HG03045 (cell line): ENCODE measurements at regions not wholly inside any gene's neighbourhood (a gene's known extent, or its start where the extent isn't known, plus 50 kb on each side); places are given as distances from the start of the nearest gene placed in this dataset.
"Not testable (repeated sequence)": the region's sequence is repeated elsewhere in the genome, so short reads cannot be mapped to it uniquely, and the experiment has no call there.

Experiments used
- ATAC-seq: cut with Tn5 transposase; IDR thresholded peaks from one replicate; pipeline ENCODE4 v1.9.1; 2021; ENCODE audit warnings: mild to moderate bottlenecking, moderate library complexity; ENCODE audit not compliant: unreplicated experiment

DNA sequence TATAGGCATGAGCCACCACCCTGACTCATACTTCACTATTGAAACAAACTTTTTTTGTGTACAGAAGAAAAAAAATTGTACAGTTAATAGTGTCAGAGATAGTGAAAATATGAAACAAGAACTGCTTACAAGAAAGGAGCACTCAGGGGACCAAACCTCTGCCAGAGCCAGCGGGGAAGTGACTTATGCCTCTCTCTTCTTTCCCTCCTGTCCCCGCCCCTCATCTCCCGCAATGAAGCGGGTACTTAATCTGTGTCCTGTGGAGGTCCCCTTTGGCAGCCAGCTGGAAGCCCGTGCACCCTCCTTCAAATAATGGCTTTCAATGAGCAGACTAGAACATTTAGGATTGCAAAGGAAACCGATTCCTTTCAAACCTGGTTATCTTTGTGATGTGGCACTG lies 51.5 kb downstream of the PPIAL4A start:
- ATAC-seq, result not testable (repeated sequence)

GRCh38 chr1:120941836-120942217 lies 52.3 kb downstream of the PPIAL4A start:
- not testable (repeated sequence) for ATAC-seq

DNA sequence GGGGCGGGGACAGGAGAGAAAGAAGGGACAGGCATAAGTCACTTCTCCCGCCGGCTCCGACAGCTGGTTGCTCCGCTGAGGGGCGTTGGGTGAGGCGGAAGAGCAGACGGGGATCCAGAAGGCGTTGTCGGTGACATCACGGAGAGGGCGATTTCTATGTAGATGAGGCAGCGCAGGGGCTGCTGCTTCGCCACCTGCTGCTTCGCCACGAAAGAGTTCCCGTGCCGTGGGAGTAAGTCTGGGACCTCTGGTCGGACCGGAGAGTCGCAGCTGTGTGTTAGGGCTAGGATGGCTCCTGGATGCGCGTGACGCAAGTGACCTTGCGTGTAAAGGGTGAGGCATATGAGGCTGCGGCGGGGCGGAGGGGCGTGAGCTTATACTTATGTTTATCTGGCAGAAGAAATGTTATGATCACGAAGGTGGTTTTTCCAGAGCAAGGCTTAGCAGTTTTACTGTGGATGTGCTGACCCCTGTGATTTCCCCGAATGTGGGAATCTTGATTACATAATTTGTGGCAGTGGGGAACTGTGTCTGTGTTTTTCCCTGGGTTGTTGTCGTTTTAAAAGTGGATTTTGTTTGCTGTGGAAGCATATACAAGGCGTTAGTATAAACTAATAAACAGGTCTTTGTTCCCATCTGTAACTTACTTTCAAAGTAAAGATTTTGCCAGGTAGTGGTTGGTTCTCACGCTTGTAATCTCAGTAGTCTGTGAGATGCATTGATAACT lies 52.8 kb downstream of the PPIAL4A start:
- peak; percentile 83 for ATAC-seq

DNA sequence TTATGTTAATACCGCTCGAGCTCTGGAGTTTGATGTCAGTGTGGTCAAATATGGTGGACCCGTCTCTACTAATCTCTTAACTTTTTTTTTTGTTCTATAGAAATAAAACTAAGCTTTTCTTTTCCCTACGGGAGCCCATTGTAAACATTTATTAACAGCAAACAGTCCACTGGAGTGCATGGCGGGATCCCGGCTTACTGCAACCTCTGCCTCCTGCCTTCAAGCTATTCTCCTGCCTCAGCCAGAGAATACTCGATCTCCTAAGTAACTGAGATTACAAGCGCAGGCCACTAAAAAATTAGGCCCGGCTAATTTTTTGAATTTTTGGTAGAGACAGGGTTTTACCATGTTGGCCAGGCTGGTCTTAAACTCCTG lies 53.4 kb downstream of the PPIAL4A start:
- ATAC-seq, result not testable (repeated sequence)

DNA sequence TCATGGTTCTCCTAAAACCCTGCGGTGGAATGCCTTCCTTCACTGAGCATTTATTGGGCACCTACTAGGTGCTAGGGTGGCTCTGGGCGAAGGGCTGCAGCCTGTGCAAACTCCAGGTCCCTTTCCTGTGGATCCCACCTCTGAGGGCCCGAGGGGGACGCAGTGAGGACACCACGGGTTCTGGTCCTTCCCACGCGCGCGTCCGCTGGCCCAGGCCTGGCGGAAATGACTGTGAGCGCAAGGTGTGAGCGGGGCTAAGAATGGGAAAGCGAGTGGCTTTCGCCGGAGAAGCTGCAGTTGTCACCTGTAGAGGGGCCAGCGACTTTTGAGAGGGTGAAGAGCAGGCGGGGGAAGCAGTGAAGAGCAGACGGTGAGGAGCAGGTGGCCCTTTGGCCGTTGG lies 55.1 kb downstream of the PPIAL4A start:
- ATAC-seq, result not testable (repeated sequence)

GRCh38 chr1:120945122-120945521 lies 55.6 kb downstream of the PPIAL4A start:
- not testable (repeated sequence) for ATAC-seq

DNA sequence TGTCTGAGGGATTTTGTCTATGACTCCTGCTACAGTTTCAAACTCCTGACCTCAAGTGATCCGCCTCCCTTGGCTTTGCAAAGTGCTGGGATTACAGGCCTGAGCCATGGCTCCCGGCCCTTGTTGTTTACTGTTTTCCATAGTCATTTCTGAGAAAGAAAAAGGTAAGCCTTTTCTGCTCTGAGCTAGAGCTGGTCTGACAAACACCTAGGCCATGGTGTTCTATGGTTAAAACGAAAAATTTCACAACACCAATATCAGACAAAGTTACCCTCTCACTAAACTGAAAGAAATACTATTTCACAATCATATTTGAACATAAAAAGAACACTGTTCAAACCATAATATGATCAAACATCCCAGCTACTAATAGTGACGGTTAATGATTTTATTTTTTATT lies 57.5 kb downstream of the PPIAL4A start:
- not testable (repeated sequence) for ATAC-seq

GRCh38 chr1:120949724-120950123 lies 60.2 kb downstream of the PPIAL4A start:
- not testable (repeated sequence) for ATAC-seq

GRCh38 chr1:120950633-120951032 lies 61.1 kb downstream of the PPIAL4A start:
- ATAC-seq, result not testable (repeated sequence)

- ATAC-seq, result not testable (repeated sequence)
Measured at GRCh38 chr1:120951100-120951499, 61.5 kb downstream of the PPIAL4A start.

DNA sequence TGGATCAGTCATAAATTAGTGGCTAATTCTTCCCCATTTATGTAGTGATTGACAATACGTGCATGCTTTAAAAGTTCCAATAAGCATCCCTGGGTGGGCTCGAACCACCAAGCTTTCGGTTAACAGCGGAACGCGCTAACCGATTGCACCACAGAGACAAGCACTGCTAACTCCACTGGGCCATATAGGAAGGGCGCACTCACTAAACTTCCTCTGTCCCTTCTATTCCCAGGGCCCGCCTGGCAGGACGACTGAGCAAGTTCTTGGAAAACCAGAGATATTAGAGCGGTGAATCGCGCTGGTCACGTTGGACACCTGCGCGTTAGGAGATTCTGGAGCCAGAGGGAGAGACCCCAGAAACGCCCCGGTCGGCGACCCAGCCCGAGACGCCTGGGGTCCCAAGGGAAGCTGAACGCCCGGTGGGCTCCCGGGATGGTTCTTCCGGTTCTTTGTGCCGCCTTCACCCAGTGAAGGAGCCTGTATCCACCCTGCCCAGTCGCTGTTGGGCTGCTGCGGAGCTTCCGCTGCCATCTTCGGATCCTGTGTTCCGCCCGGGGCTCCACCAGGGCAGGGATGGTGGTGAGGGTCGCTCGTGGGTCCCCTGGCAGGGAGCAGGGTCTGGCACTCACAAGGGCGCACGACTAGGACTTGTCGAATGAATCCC lies 62.8 kb downstream of the PPIAL4A start:
- not testable (repeated sequence) for ATAC-seq

GRCh38 chr1:120952871-120953265 lies 63.3 kb downstream of the PPIAL4A start:
- ATAC-seq, result not testable (repeated sequence)

- no peak for ATAC-seq
Measured at GRCh38 chr1:120954736-120955135, 65.2 kb downstream of the PPIAL4A start.

GRCh38 chr1:120955961-120956360 lies 66.4 kb downstream of the PPIAL4A start:
- not testable (repeated sequence) for ATAC-seq

DNA sequence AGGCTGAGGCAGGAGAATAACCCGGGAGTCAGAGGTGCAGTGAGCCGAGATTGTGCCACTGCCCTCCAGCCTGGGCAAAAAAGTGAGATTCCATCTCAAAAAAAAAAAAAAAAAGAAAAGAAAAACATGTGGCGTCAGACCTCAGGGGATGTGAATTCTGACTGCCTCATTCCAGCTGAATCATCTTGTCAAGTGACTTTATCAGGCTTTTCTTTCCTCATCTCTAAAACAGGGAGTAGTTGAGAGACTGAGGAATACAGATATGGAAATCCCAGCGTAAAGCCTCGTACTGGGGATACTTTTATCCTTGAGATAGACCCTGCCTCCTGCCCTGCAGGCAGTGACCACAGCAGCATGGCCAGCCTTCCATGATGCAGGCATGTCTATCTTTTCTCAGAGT lies 76.4 kb downstream of the PPIAL4A start:
- ATAC-seq, result not testable (repeated sequence)

- not testable (repeated sequence) for ATAC-seq
Measured at GRCh38 chr1:120972863-120973262, 83.3 kb downstream of the PPIAL4A start.

DNA sequence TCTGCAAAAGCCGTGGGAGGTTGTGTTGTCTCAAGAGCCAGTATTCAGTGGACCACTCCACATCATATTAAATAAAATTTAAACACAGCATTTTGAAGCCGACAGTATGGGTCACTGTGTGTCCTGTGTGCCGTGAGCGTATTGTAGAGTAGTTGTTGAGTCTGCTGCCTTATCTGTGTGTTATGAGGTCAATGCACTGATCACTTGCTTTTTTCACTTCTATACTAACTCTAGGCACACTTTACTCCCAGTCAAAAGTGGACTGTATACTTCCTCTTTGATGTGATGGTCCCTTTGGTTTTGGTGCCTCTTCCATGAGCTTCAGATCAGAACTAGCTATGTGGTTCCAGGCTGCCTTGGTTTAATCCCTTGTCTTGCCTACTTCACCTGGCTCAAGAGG lies 84.3 kb downstream of the PPIAL4A start:
- ATAC-seq, result not testable (repeated sequence)

DNA sequence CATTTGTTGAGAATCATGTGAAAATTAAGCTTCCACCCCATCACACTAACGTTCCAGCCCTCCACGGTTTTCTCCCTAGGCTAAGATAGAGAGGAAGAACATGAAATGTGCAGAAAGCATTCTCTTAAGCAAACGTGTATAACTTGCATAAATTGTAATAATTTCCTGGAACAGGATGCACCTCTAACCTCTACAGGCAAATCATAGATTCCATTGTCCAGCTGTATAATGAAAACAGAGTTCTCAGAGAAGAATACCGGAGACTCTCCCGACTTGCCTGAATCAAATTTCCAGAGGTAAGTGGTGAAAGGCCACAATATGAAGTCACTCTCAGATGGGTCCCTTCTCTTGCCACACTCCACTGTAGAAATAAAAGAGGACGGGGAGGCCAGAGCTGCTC lies 87.7 kb downstream of the PPIAL4A start:
- not testable (repeated sequence) for ATAC-seq

DNA sequence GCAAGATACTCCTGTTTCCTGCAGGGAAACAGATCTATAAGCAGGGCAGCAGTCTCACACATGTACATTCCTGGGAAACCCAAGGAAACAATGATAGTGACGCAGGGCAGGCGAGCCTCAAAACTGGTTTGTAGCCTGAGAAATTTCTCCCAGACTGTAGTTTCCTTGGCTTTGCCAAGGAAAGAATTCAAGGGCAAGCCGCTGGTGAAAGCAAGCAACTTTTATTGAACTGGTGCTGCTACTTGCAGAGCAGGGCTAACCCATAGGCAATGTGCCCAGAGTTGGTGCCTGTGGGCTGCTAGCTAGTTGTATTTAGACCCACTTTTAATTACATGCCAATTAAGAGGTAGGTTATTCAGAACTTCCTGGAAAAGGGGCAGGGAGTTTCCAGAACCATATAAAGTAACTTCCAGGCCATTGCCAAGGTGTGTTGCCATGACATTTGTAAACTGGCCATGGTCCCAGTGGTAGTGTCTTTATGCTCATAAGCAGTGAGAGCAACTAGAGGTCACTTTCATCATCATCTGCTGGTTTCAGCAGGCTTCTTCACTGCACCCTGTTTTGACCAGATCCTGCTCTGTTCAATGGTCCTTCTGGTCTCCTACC lies 92.0 kb downstream of the PPIAL4A start:
- ATAC-seq, result not testable (repeated sequence)

DNA sequence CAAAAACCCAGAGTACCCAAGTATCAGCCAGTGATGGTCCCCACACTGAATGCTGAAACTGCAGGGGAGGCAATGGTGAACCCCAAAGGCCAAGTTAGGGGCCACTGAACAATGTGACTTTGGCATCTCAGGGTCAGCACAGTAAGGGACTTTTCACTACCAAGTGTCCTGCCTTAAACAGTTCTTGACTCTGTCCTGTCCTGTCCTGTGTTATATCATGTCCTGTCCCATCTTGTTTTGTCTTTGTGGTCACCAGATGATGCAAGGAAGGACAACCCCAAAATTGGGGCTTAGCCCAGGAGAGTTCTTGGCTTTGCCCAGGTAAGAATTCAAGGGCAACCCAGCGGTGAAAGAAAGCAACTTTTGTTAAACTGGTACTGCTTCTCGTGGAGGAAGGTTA lies 105.0 kb downstream of the PPIAL4A start:
- ATAC-seq, result not testable (repeated sequence)

DNA sequence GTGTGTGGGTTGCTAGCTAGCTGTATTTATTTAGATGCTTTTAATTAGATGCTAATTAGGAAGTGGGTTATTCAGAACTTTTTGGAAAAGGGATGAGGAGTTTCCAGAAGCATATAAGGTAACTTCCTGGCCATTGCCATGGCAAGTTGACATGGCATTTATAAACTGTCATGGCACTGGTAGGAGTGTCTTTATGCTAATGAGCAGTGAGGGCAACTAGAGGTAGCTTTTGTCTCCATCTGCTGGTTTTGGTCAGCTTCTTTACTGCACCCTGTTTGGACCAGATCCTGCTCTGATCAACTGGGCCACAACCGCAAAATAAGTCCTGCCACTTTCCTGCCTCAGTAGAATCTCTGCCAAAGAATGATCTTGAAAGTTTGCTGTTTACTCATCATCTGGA lies 105.5 kb downstream of the PPIAL4A start:
- ATAC-seq, result not testable (repeated sequence)
